Ishikawa (cell line): ENCODE measurements at regions not wholly inside any gene's neighbourhood (a gene's known extent, or its start where the extent isn't known, plus 50 kb on each side); places are given as distances from the start of the nearest gene placed in this dataset.

ENCODE experiments used
- CEBPB ChIP-seq: IDR thresholded peaks from 2 replicates; pipeline ENCODE4 v1.6.1; 2012
- CREB1 ChIP-seq: IDR thresholded peaks from 2 replicates; pipeline ENCODE4 v1.6.1; 2012; ENCODE audit warnings: low read depth
- EGR1 ChIP-seq: IDR thresholded peaks from 2 replicates; pipeline ENCODE4 v1.6.1; 2012
- EP300 ChIP-seq: IDR thresholded peaks from 2 replicates; pipeline ENCODE4 v1.6.1; 2012; ENCODE audit warnings: borderline replicate concordance
- FOXM1 ChIP-seq: IDR thresholded peaks from 2 replicates; pipeline ENCODE4 v1.6.1; 2012; ENCODE audit warnings: low read depth, borderline replicate concordance
- NFIC ChIP-seq: IDR thresholded peaks from 2 replicates; pipeline ENCODE4 v1.6.1; 2012
- RAD21 ChIP-seq: IDR thresholded peaks from 2 replicates; pipeline ENCODE4 v1.6.1; 2012; ENCODE audit warnings: low read depth
- TAF1 ChIP-seq: IDR thresholded peaks from 2 replicates; pipeline ENCODE4 v1.6.1; 2012; ENCODE audit warnings: low read depth, mild to moderate bottlenecking
- TCF12 ChIP-seq: IDR thresholded peaks from 2 replicates; pipeline ENCODE4 v1.6.1; 2012; ENCODE audit warnings: low read depth
- TEAD4 ChIP-seq: IDR thresholded peaks from 2 replicates; pipeline ENCODE4 v1.6.1; 2012
- YY1 ChIP-seq: IDR thresholded peaks from 2 replicates; pipeline ENCODE4 v1.6.1; 2012; ENCODE audit warnings: low read depth
- ZBTB7A ChIP-seq: IDR thresholded peaks from 2 replicates; pipeline ENCODE4 v1.6.1; 2012; ENCODE audit warnings: low read depth
- TF ChIP-seq, protein P1 (sequence below): IDR thresholded peaks from 2 replicates; pipeline ENCODE4 v1.6.1; 2012
- TF ChIP-seq, protein P2 (sequence below): IDR thresholded peaks from 2 replicates; pipeline ENCODE4 v1.6.1; 2012; ENCODE audit warnings: low read depth, mild to moderate bottlenecking
- TF ChIP-seq, protein P3 (sequence below): IDR thresholded peaks from 2 replicates; pipeline ENCODE4 v1.6.1; 2012

DNA sequence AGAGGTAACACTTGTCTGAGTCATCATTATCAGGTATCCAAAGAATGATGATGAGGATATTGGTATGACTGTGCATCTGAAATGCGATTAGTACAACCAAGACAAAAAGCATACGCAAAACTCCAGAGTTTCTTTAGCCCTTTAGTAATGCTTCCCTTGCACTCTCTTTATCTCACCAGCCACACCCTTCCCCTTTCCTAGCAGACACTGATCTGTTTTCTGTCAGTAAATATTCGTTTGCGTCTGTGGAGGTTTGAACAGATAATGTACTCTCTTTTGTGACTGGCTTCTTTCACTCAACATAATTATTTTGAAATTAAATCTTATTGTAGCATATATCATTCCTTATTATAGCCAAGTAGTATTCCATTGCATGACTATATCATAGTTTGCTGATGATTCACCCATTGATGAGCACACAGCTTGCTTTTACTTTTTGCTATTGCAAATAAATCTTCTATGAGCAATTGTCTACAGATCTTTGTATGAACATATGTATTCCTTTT lies 775.7 kb downstream of the SLC6A15 start:
- no peak for TF ChIP-seq CREB1
- TF ChIP-seq YY1, result no peak
- no peak for TF ChIP-seq ZBTB7A
- TF ChIP-seq TAF1, result no peak
- no peak for TF ChIP-seq NFIC
- TF ChIP-seq TCF12, result no peak
- TF ChIP-seq, protein P1, sequence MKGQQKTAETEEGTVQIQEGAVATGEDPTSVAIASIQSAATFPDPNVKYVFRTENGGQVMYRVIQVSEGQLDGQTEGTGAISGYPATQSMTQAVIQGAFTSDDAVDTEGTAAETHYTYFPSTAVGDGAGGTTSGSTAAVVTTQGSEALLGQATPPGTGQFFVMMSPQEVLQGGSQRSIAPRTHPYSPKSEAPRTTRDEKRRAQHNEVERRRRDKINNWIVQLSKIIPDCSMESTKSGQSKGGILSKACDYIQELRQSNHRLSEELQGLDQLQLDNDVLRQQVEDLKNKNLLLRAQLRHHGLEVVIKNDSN, result no peak
- TF ChIP-seq CEBPB, result no peak
- no peak for TF ChIP-seq EGR1
- TF ChIP-seq RAD21, result no peak
- TF ChIP-seq, protein P2, sequence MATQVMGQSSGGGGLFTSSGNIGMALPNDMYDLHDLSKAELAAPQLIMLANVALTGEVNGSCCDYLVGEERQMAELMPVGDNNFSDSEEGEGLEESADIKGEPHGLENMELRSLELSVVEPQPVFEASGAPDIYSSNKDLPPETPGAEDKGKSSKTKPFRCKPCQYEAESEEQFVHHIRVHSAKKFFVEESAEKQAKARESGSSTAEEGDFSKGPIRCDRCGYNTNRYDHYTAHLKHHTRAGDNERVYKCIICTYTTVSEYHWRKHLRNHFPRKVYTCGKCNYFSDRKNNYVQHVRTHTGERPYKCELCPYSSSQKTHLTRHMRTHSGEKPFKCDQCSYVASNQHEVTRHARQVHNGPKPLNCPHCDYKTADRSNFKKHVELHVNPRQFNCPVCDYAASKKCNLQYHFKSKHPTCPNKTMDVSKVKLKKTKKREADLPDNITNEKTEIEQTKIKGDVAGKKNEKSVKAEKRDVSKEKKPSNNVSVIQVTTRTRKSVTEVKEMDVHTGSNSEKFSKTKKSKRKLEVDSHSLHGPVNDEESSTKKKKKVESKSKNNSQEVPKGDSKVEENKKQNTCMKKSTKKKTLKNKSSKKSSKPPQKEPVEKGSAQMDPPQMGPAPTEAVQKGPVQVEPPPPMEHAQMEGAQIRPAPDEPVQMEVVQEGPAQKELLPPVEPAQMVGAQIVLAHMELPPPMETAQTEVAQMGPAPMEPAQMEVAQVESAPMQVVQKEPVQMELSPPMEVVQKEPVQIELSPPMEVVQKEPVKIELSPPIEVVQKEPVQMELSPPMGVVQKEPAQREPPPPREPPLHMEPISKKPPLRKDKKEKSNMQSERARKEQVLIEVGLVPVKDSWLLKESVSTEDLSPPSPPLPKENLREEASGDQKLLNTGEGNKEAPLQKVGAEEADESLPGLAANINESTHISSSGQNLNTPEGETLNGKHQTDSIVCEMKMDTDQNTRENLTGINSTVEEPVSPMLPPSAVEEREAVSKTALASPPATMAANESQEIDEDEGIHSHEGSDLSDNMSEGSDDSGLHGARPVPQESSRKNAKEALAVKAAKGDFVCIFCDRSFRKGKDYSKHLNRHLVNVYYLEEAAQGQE, result no peak
- TF ChIP-seq, protein P3, sequence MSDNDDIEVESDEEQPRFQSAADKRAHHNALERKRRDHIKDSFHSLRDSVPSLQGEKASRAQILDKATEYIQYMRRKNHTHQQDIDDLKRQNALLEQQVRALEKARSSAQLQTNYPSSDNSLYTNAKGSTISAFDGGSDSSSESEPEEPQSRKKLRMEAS, result no peak
- no peak for TF ChIP-seq TEAD4
- TF ChIP-seq FOXM1, result no peak
- no peak for TF ChIP-seq EP300

DNA sequence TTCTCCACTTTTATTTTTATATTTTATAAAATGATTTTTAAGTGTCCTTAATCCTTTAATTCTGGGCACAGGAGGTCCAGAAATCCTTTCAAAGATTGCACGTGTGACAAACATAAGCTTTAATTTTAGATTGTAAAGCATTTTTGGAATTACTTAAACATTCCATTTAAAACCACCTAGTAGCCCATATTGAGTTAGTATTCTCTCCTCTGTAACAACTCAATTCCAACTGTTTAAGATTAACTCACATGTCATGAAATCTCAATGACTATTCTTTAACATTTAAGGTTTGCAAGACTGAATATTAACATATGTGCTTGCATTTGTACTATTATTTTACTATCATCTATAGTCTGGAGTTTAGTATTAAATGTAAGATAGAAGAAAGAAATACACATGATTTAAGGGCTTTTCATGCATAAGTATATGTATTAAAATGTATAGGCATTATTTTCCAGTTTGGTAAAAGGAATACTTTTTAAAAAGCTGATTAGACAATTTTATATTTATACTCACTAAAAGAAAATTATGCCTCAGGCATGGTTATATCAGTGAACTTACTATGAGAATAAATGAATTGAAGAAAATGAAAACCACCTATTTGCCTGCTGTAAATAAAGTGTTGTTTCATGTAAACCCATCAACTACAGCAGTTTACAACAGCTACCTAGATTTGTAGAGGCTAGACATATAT lies 776.9 kb downstream of the SLC6A15 start:
- TF ChIP-seq, protein P2, result no peak
- no peak for TF ChIP-seq EGR1
- TF ChIP-seq ZBTB7A, result no peak
- no peak for TF ChIP-seq TEAD4
- TF ChIP-seq, protein P1, result no peak
- TF ChIP-seq CREB1, result no peak
- TF ChIP-seq, protein P3, result no peak
- TF ChIP-seq TAF1, result no peak
- TF ChIP-seq RAD21, result no peak
- TF ChIP-seq TCF12, result no peak
- TF ChIP-seq CEBPB, result no peak
- no peak for TF ChIP-seq YY1
- no peak for TF ChIP-seq FOXM1
- TF ChIP-seq NFIC, result no peak
- no peak for TF ChIP-seq EP300

DNA sequence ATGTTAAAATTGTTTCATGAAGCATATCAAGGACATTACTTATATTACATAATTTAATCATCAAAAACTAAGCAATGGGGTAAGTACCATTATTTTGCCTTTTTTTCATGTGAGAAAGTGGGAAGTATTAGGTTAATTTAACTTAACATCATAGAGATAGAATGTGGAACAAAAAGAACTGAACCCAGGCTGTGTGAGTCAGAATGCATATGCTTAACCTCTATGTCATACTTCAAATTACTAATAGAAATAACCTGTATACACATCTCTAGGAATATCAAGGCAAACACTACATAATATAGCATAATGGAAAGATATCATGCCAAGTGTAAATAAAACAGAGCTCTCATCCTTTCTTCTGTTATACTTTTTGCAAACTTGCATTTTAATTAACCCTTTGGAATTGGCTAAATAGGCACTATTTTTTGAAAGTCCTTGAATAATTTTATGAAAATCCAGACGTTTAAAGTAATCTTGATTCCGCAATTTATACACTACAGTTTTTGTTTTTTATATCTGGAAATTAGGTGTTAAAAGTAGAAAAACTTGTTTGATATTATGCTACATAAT lies 777.7 kb downstream of the SLC6A15 start:
- TF ChIP-seq NFIC (no peak), ZBTB7A (no peak), CEBPB (no peak)
- TF ChIP-seq, protein P1, result no peak

DNA sequence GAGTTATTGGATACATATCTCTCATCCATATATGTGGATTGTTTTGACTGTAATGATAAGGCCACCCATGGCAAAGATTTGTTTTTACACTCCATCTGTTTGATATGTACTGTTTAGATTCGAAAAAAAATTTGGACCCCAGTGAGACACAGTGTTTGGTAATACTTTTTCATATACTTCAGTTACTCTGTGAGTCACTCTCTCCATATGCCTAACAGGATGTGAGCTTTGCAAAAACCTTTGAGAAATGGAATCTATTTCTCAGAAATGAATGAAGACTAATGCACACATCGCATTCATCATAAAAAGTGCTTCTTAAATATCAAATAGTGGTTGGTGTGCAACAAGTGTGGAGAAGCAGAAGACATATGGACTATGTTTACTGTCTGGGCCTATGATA lies 781.5 kb downstream of the SLC6A15 start:
- TF ChIP-seq NFIC (no peak), TCF12 (no peak), TAF1 (no peak), CEBPB (no peak), EGR1 (no peak), EP300 (no peak), FOXM1 (no peak), ZBTB7A (no peak), CREB1 (no peak), TEAD4 (no peak), YY1 (no peak), RAD21 (no peak)
- TF ChIP-seq, protein P1, result no peak
- TF ChIP-seq, protein P2, result no peak
- TF ChIP-seq, protein P3, result no peak
